KOPT-K1 (cell line): ENCODE measurements at regions not wholly inside any gene's neighbourhood (a gene's known extent, or its start where the extent isn't known, plus 50 kb on each side); places are given as distances from the start of the nearest gene placed in this dataset.
"Not testable (repeated sequence)": the region's sequence is repeated elsewhere in the genome, so short reads cannot be mapped to it uniquely, and the experiment has no call there.

Experiments
- H3K27ac ChIP-seq: fragments of 200-600 bp; sonication (generic); 2 replicates; pipeline ENCODE4 v1.5.1; 2016; ENCODE audit warnings: antibody characterized with exemption, mild to moderate bottlenecking, low read depth, low read length; ENCODE audit not compliant: poor library complexity, severe bottlenecking
- H3K36me3 ChIP-seq: fragments of 200-600 bp; sonication (generic); 2 replicates; pipeline ENCODE4 v1.5.1; 2017; ENCODE audit warnings: antibody characterized with exemption, mild to moderate bottlenecking, low read length, moderate library complexity; ENCODE audit not compliant: insufficient read depth
- H3K9me3 ChIP-seq: fragments of 200-600 bp; sonication (generic); 2 replicates; pipeline ENCODE4 v1.5.1; 2017; ENCODE audit warnings: antibody characterized with exemption, low read length, mild to moderate bottlenecking; ENCODE audit not compliant: insufficient read depth, poor library complexity, severe bottlenecking

DNA sequence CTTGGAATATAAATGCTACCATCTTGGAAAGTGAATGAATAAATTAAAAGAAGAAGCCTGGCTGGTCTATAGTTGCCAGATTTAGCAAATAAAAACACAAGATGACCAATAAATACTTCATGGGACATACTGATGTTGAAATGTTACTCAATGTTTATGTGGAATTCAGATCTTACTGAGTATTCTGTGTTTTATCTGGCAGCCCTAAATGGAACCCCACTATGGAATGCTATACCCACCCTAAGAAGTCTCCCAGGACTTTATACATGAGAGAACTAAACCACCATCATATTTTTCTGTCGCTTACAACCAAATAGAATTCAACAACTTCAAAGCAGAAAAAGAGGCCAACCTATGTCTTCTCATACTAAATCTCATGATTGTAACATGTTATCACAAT lies 177.6 kb upstream of the HMCN1 start:
- Histone ChIP-seq H3K36me3 (no peaks in the 10 kb centered on the region), H3K9me3 (no peaks in the 10 kb centered on the region), H3K27ac (no peak overlapping the region)

DNA sequence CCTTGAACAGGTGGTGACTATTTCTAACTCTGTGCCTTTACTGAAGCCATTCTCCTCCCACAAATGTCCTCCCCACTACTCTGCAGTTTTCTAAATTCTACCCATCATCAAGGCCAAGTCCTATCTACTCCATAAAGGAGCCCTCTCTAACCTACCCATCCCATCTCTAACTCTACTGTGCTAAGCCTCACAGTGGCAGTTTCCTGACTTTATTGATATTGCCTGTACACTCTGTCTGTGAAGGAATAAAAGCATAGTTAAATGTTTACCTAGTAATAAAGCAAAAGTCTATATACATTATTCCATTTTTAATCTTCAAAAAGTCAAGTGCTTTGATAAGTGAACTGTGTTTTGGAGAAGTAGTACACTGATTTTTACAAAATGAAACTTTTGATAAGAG lies 178.4 kb upstream of the HMCN1 start:
- Histone ChIP-seq H3K36me3 (no peaks in the 10 kb centered on the region), H3K27ac (no peak overlapping the region), H3K9me3 (no peaks in the 10 kb centered on the region)

DNA sequence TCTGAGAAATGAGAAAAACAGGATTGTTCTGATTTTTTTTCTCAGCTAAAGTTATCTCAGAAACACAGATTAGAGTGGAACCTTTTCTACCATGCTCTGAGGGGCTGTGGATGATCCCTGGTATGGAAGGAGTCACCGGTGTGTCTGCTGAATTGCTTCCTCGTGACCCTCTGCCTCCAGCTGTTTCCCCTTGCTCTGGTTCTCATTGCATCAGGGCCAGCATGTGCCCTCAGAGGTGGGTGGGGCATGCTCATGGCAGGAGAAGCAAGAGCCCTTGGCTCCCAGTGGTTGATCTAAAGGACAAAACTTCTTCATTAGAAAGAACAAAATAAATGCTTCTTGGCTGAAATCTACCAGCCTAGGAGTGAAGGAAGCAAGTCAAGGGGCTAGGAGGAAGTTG lies 183.2 kb upstream of the HMCN1 start:
- Histone ChIP-seq H3K27ac (no peak overlapping the region), H3K9me3 (no peaks in the 10 kb centered on the region)

DNA sequence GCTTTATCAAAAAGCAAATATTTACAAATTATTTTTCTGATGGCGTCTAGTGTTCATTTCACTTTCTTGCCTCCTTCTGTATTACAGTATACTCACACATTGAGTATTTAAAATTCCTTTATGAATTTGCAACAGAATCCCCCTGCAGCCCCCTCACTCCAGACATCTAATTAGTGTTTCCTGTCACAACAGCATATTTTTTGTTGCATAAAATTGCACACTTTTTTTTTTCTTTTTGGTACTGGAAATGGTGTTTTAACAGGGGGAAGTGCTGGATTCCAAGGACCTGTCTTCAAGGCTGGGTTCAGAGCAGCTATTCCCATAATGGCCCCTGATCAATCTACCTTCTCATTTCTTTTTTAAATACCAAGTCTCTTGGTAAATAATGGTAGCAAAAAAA lies 184.3 kb upstream of the HMCN1 start:
- Histone ChIP-seq H3K36me3 (no peaks in the 10 kb centered on the region), H3K9me3 (no peaks in the 10 kb centered on the region), H3K27ac (no peak overlapping the region)

More for the DNA sequence above, 183.2 kb upstream of the HMCN1 start:
- H3K36me3 ChIP-seq, result no peaks in the 10 kb centered on the region

DNA sequence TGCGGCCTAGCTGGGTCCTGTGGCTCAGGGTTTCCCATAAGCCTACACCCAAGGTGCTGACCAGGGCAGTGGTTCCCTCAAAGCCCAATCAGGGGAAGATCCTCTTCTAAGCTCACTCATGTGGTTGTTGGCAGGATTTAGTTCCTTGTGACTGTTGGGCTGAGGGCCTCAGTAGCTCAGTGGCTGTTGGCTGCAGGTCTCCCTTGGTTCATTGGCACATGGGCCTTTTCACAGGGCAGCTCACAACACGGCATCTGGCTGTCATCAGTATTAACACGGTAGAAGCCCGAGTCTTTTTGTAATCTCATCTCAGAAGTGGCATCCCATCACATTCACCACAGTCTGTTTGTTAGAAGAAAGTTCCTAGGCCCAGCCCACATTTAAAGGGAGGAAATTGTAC lies 188.2 kb upstream of the HMCN1 start:
- Histone ChIP-seq H3K36me3 (no peaks in the 10 kb centered on the region), H3K27ac (no peak overlapping the region), H3K9me3 (no peaks in the 10 kb centered on the region)

DNA sequence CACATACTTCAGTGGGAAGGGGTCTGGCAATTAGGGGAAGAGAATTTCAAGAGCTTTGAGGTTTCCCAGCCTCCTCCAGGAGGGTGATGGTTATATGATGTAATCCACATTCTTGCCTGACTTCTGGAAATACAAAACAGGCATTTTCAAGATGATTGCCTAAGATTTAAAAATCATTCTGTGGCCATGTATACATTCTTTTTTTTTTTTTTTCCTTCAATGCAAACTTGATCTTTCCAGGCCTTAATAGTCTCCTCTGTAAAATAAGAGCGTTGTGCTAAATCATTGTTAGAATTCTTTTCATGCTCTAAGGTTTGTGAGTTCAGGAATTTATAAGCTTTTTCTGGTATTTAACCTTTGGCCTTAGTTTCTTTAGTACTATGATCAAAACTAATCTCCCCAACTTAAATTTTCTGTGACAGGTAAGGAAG lies 192.3 kb upstream of the HMCN1 start:
- Histone ChIP-seq H3K9me3 (peaks cover 6% of the 10 kb centered on the region), H3K27ac (no peak overlapping the region), H3K36me3 (no peaks in the 10 kb centered on the region)

DNA sequence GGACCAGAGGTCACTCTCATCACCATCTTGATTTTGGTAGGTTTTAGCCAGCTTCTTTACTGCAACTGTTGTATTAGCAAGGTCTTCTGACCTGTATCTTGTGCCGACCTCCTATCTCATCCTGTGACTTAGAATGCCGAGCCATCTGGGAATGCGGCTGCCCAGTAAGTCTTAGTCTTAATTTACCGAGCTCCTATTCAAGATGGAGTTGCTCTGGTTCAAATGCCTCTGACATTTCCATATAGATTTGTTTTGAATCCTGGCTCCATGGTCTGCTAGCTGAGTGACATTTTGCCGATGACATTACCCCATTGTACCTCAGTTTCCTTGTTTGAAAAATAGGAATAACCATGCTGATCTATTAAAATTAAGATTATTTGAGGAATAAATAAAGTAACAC lies 193.9 kb upstream of the HMCN1 start:
- Histone ChIP-seq H3K27ac (no peak overlapping the region), H3K36me3 (no peaks in the 10 kb centered on the region), H3K9me3 (peaks cover 6% of the 10 kb centered on the region)

DNA sequence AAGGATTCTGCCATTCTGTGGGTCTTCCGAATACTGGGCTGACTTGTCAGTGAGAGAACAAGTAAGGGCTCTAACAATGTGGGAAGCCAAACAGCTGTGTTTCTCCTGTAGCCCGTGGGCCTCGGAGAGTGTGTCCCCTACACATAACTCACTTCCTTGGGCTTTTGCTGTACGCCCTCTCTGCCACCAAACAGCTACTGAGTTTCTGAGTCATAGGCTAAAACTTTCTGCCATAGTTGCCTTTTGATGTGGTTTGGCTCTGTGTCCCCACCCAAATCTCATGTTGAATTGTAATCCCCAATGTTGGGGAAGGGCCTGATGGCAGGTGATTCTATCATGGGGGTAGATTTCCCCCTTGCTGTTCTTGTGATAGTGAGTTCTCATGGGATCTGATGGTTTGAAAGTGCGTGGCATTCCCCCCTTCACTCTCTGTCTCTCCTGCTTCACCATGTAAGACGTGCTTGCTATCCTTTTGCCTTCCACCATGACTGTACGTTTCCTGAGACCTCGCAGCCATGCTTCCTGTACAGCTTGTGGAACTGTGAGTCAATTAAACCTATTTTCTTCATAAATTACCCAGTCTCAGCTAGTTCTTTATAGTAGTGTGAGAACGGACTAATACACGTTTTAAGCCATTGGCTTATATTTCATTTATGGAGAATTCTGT lies 194.8 kb upstream of the HMCN1 start:
- H3K27ac ChIP-seq, result no peak overlapping the region
- no peaks in the 10 kb centered on the region for H3K36me3 ChIP-seq
- H3K9me3 ChIP-seq, result peaks cover 6% of the 10 kb centered on the region

DNA sequence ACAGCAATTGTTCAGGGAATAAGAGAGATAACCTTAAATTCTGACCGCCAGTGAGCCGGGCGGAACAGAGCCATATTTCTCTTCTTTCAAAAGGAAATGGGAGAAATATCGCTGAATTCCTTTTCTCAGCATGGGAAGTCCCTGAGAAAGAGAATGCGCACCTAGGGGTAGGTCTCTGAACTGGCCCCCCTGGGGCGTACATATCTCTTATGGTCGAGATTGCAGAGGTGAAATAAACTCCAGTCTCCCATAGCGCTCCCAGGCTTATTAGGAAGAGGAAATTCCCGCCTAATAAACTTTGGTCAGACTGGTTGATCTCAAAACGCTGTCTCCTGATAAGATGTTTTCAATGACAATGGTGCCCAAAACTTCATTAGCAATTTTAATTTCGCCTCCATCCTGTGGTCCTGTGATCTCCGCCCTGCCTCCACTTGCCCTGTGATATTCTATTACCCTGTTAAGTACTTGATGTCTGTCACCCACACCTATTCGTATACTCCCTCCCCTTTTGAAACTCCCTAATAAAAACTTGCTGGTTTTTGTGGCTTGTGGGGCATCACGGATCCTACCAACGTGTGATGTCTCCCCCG lies 195.8 kb upstream of the HMCN1 start:
- H3K9me3 ChIP-seq, H3K36me3 ChIP-seq, H3K27ac ChIP-seq: not testable (repeated sequence)

DNA sequence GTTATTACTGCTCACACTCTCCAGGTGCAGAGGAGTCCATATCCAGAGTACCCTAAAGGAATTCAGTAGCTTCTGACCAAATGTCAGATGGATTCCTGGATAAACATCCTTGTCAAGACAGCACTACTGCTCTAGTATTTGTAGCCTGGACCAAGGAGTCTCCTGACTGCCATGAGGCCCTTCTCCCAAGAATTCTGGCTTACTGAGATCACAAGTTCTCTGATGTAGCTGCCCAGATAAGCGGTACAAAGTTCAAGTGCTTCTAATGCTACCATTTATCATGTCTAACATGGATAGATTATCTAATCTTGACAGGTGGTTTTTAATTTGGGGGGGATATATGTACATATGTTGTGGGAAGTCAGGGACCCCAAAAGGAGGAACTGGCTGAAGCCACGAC lies 196.6 kb upstream of the HMCN1 start:
- H3K36me3 ChIP-seq, result no peaks in the 10 kb centered on the region
- no peak overlapping the region for H3K27ac ChIP-seq
- peaks cover 6% of the 10 kb centered on the region for H3K9me3 ChIP-seq

DNA sequence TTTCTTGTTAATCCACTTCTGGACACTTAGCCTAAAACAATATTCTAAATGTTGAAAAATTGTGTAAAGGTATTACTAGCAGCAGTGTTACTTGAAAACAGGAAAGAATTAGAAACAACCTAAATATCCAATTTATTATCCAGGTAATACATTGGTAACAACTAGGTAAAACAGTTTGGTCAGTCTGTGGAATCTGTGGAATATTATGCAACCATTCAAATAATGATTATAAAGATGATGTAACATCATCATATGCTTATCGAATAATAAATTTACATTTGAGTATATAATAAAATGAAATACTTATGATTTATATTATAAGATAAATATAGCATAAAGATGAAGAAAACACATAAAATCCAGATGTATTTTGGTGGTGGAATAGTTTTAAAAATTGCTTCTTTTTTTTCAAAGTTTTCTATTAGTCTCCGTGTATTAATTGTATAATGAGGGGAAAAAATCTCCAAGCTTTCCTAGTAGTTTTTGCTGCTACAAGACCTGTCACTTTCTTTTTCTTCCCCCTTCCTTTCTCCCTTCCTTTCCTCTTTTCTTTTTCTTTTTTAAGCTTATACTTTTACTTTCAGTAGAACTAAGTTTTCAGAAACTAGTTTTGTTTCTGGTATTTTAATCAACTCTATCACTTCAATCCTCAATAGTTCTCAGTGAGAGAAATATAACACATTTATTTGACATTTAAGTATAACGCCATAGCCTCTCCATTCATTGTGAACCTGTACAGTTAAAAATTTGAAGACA lies 197.8 kb upstream of the HMCN1 start:
- no peaks in the 10 kb centered on the region for H3K36me3 ChIP-seq
- H3K9me3 ChIP-seq, result peaks cover 6% of the 10 kb centered on the region
- H3K27ac ChIP-seq, result no peak overlapping the region

DNA sequence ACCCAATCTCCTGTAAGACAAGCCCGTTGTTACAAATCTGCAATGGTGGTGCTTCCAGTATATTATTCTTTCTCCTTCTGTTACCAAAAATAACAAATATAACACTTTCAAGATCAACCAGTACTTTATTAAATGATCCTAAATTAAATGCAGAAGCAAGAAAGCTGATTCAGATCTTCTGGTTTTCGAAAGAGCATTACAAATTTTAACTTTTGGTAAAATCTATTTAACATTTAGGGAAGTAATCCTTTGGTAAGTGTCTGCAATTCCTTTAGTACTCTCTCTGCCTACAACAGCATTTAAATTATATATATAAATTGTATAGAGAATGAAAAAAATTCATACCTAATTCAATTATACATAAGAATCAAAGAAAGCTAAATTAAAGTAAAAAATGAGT lies 198.6 kb upstream of the HMCN1 start:
- Histone ChIP-seq H3K27ac (no peak overlapping the region), H3K36me3 (no peaks in the 10 kb centered on the region), H3K9me3 (peaks cover 6% of the 10 kb centered on the region)

DNA sequence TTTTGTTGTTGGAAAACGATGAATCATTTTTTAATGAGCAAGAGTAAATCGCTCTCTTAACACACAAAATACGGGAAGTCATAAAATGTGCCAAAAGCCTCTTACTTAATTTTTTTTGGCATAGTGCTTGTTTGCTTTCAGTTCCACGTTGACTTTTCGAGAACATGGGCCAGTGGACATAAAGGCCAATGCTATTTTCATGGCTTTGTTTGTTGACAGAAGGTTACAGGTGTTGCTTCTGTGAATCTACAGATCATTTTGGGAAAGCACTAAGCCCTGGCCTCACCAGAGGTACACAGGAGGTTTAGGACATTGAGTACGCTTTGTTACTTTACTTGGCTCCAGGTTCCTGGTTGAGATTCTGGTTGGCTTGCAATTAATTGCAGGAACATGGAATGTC lies 199.4 kb upstream of the HMCN1 start:
- Histone ChIP-seq H3K27ac (no peak overlapping the region), H3K9me3 (peaks cover 6% of the 10 kb centered on the region), H3K36me3 (no peaks in the 10 kb centered on the region)

DNA sequence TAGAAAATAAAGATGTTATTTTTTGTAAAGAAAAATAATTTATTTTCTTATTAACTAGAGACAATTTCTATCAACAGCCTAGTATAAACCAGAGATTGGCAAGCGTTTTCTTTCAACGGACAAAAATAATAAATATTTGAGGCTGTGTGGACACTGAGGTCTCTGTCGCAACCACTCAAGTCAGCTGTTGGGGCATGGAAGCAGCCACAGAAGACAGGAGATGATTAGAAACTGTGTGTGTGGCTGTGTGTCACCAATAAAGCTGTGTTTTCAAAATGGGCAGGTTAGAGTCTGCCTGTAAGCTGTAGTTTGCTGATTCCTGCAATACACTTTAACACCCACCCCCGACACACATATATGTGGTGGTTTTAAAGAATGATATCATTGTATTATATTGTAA lies 200.6 kb upstream of the HMCN1 start:
- no peaks in the 10 kb centered on the region for H3K9me3 ChIP-seq
- H3K27ac ChIP-seq, result no peak overlapping the region
- H3K36me3 ChIP-seq, result no peaks in the 10 kb centered on the region

DNA sequence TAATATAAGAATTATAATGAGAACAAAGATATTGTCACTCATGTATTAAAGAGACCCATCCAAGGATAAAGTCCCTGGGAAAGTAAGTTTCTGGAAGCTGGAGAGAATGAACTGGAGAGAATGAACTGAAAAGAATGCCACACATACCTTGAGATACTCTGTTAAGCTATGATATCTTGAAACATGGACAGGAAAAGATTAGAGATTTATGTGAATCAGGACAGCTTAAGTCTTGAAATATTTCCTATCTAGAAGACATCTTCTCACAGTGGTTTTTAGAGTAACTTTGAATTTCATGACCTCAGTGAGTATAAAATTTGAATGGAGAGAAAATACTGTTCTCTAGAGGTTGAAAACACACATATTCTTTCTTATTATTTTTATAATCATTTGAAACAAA lies 201.3 kb upstream of the HMCN1 start:
- no peaks in the 10 kb centered on the region for H3K9me3 ChIP-seq
- H3K27ac ChIP-seq, result no peak overlapping the region
- no peaks in the 10 kb centered on the region for H3K36me3 ChIP-seq

DNA sequence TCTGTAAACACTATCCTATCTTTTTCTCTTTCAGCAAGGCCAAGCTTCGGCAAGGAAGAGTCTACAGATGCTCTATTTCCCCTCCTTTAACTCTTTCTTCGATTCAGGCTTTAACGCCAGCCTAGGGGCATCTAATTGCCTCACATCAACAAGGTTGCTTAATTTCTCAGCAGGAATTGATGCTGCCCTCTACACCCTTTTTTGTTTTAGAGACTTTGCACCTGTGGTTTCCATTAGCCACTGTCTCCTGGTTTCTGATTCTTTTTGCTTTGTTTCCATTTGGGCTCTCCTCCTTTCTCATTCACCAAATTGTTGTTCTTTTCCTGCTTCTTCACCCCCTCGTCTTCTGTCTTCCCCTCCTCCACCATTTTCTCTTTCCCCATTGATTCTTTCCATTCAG lies 202.4 kb upstream of the HMCN1 start:
- Histone ChIP-seq H3K36me3 (no peaks in the 10 kb centered on the region), H3K9me3 (no peaks in the 10 kb centered on the region), H3K27ac (no peak overlapping the region)
